ENCODE measurements at regions not wholly inside any gene's neighbourhood (a gene's known extent, or its start where the extent isn't known, plus 50 kb on each side); places are given as distances from the start of the nearest gene placed in this dataset.

DNA sequence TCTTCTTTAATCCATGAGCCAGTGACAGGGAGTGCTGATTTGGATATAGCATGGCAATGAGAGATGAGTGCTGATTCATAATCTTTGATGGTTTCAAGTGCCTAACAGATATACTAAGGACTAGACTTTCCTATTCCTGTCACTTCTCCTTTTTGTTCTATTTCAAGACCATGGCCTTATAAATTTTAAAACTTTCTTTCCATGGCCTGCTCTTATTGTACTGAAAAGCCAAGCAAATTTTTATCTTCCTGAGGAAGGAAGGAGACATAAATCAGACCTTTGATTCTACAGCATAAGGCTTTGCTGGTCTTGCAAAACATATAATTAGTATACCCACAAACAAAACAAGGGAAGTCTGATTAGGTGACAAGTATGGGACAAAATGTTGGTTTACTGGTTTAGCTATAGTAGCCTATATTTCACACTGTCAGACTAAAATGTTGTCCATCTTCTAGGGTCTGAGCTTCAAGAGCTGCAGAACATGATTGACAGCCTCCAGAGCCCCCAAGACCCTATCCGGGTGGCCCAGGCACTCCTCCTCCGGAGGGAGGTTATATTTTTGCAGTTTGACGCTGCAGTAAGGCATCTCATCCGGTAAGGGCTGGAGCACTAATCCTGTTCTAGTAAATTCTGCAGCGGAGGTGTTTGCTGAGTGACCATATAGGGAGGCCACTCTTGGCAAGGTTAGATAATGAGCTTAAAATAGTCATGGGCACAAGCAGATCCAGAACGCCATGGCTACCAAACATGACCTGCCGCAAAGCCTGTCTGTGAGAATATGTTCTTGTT, 82.3 kb downstream of the CD164 start:
- TF ChIP-seq, protein P1, sequence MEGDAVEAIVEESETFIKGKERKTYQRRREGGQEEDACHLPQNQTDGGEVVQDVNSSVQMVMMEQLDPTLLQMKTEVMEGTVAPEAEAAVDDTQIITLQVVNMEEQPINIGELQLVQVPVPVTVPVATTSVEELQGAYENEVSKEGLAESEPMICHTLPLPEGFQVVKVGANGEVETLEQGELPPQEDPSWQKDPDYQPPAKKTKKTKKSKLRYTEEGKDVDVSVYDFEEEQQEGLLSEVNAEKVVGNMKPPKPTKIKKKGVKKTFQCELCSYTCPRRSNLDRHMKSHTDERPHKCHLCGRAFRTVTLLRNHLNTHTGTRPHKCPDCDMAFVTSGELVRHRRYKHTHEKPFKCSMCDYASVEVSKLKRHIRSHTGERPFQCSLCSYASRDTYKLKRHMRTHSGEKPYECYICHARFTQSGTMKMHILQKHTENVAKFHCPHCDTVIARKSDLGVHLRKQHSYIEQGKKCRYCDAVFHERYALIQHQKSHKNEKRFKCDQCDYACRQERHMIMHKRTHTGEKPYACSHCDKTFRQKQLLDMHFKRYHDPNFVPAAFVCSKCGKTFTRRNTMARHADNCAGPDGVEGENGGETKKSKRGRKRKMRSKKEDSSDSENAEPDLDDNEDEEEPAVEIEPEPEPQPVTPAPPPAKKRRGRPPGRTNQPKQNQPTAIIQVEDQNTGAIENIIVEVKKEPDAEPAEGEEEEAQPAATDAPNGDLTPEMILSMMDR (IDR thresholded peaks at IDR 0.05; ENCODE audit: extremely low read depth in 1 of 2, insufficient read depth in 1 of 2, low read depth in 1 of 2, low read length in 2 of 2), result no peak
- TF ChIP-seq FOS (IDR thresholded peaks at IDR 0.05; ENCODE audit: borderline replicate concordance, insufficient read depth, low read length) (no peak), EZH2 (IDR thresholded peaks at IDR 0.05; ENCODE audit: borderline replicate concordance, low read depth, low read length, severe bottlenecking) (no peak), POLR2A (IDR thresholded peaks at IDR 0.05; ENCODE audit: low read depth, low read length) (no peak), MYC (IDR thresholded peaks at IDR 0.05; ENCODE audit: low read depth, low read length) (no peak), POLR2AphosphoS5 (IDR thresholded peaks at IDR 0.05; ENCODE audit: insufficient read depth, low read depth, low read length) (no peak), JUN (IDR thresholded peaks at IDR 0.05; ENCODE audit: borderline replicate concordance, insufficient read depth, insufficient read length, low read depth) (no peak)
- TF ChIP-seq, protein P2, sequence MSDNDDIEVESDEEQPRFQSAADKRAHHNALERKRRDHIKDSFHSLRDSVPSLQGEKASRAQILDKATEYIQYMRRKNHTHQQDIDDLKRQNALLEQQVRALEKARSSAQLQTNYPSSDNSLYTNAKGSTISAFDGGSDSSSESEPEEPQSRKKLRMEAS (IDR thresholded peaks at IDR 0.05; ENCODE audit: insufficient read depth, insufficient read length), result no peak
